ENCODE measurements at regions not wholly inside any gene's neighbourhood (a gene's known extent, or its start where the extent isn't known, plus 50 kb on each side); places are given as distances from the start of the nearest gene placed in this dataset.

- no peak for TF ChIP-seq CTCF (IDR thresholded peaks at IDR 0.05; ENCODE audit: low read depth, low read length)
- no peak overlapping the region for H3K4me3 ChIP-seq (ENCODE audit: low read depth, low read length)
- peaks cover 2% of the 10 kb centered on the region for H3K9me3 ChIP-seq (ENCODE audit: severe bottlenecking)
- no peak overlapping the region for H3K27ac ChIP-seq
- DNase-seq, result no peak
- no peaks in the 10 kb centered on the region for H3K27me3 ChIP-seq (ENCODE audit: insufficient read depth, low read depth, severe bottlenecking)
- no peaks in the 10 kb centered on the region for H3K36me3 ChIP-seq
Observed at GRCh38 chr4:123643691-123644090, 247.1 kb downstream of the SPRY1 start.

DNA sequence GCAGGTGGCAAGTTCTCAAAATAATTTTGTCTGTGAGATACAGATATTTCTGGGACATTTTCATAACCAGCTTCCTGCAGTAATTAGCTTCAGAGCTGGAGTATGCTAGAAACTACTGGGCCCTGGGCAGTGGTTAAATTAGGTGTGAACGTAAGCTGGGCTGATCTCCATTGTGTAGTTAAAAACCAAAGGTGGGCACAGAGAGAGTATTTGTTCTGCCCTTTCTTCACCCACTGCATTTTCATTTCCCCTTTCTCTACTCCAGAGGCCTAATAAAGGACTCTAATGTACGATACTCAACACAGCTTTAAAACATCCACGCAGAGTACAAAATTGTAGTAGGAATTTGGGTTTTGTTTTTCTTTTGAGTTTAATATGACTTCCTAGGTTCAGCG, 252.7 kb downstream of the SPRY1 start:
- DNase-seq, result no peak
- Histone ChIP-seq H3K36me3 (no peaks in the 10 kb centered on the region), H3K27me3 (ENCODE audit: insufficient read depth, low read depth, severe bottlenecking) (no peaks in the 10 kb centered on the region), H3K4me3 (ENCODE audit: low read depth, low read length) (no peak overlapping the region), H3K9me3 (ENCODE audit: severe bottlenecking) (no peaks in the 10 kb centered on the region), H3K27ac (no peak overlapping the region)
- TF ChIP-seq CTCF (IDR thresholded peaks at IDR 0.05; ENCODE audit: low read depth, low read length), result no peak

GRCh38 chr4:123649645-123650391, 253.2 kb downstream of the SPRY1 start:
- DNase-seq, result peak; percentile 17
- H3K27ac ChIP-seq, result no peak overlapping the region

DNA sequence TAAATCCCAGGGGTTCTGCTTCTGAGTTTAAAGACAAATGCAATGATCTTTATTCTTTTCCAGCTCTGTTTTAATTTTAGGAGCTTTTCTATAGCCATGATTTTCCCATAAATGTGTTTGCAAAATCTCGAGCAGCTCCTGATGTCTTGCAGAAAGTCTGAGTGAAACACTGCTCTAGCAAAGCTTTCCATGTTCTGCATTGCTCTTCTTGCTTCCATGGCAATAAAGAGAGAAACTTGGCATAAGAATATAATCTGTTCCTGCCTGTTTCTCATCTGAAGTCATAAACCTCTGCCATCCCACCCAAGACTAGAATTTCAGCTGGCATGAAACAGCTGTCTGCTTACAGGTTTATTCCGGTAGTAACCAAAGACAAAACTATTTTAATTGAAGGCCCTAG, 254.5 kb downstream of the SPRY1 start:
- no peak for DNase-seq
- H3K27ac ChIP-seq, result no peak overlapping the region
- TF ChIP-seq CTCF (IDR thresholded peaks at IDR 0.05; ENCODE audit: low read depth, low read length), result no peak
- H3K9me3 ChIP-seq (ENCODE audit: severe bottlenecking), result no peaks in the 10 kb centered on the region
- no peaks in the 10 kb centered on the region for H3K36me3 ChIP-seq
- H3K27me3 ChIP-seq (ENCODE audit: insufficient read depth, low read depth, severe bottlenecking), result no peaks in the 10 kb centered on the region
- no peak overlapping the region for H3K4me3 ChIP-seq (ENCODE audit: low read depth, low read length)

More at GRCh38 chr4:123649645-123650391, 253.2 kb downstream of the SPRY1 start:
- TF ChIP-seq CTCF (IDR thresholded peaks at IDR 0.05; ENCODE audit: low read depth, low read length), result no peak
- H3K4me3 ChIP-seq (ENCODE audit: low read depth, low read length), result no peak overlapping the region
- H3K27me3 ChIP-seq (ENCODE audit: insufficient read depth, low read depth, severe bottlenecking), result no peaks in the 10 kb centered on the region
- H3K36me3 ChIP-seq, result no peaks in the 10 kb centered on the region
- H3K9me3 ChIP-seq (ENCODE audit: severe bottlenecking), result no peaks in the 10 kb centered on the region

DNA sequence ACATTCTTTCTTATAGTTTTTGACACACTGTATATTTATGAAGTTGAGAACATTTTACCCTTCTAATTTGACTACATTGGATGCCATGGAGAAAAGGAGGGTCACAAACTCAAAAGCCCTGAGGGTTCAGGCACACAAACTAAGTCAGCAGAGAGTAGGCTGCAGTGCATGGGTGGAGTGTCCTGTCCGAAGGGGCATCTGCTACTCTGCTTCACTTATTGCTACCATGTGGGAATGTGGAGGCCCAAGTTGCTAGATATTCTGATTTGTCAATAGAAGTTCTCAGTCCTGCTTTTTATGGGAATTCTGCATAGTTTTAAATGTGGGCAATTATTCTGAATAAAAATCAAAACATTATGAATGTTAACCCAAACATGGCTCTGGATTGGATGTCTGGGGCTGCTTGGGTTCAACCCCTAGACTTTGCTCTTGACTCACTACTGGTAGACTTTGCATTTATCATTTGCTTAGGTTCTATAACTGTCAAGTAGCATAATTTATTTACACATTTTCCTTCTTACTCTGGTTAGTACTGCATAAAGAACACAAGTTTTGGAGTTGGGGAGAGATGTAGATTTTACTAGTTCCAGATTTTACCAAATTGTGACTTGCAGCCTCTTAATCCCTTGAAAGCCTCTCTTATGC, 255.1 kb downstream of the SPRY1 start:
- no peak overlapping the region for H3K4me3 ChIP-seq (ENCODE audit: low read depth, low read length)
- no peak for TF ChIP-seq CTCF (IDR thresholded peaks at IDR 0.05; ENCODE audit: low read depth, low read length)
- peaks cover 6% of the 10 kb centered on the region for H3K9me3 ChIP-seq (ENCODE audit: severe bottlenecking)
- no peak for DNase-seq
- H3K36me3 ChIP-seq, result no peaks in the 10 kb centered on the region
- H3K27ac ChIP-seq, result no peak overlapping the region
- no peaks in the 10 kb centered on the region for H3K27me3 ChIP-seq (ENCODE audit: insufficient read depth, low read depth, severe bottlenecking)
